SK-N-SH (cell line): ENCODE measurements at regions not wholly inside any gene's neighbourhood (a gene's known extent, or its start where the extent isn't known, plus 50 kb on each side); places are given as distances from the start of the nearest gene placed in this dataset.

Experiments used
- CTCF ChIA-PET: fragments of 300-600, 350-600 bp; formaldehyde crosslinking; extraction: SDS; loops from one replicate; lab custom pipeline; 2021; lab: Yijun Ruan, JAX
- POLR2A ChIA-PET: fragments of 350-600 bp; sonication (Branson Sonifier 250); formaldehyde crosslinking; extraction: SDS; loops from one replicate; lab custom pipeline; 2020; ENCODE audit warnings: antibody characterized with exemption, inconsistent platforms; lab: Yijun Ruan, JAX
- DNase-seq: peaks from one replicate; pipeline ENCODE4 v3.0.0; 2012
- H2AFZ ChIP-seq: fragments of 200-600 bp; sonication (generic); 2 replicates; pipeline ENCODE4 v1.8.1; 2016; ENCODE audit warnings: antibody characterized with exemption, mild to moderate bottlenecking, low read depth
- H3F3A ChIP-seq: fragments of 200-600 bp; sonication (generic); replicated peaks from 2 replicates; pipeline ENCODE3; 2016; ENCODE audit warnings: antibody characterized with exemption, mild to moderate bottlenecking; ENCODE audit not compliant: insufficient read depth
- H3K27ac ChIP-seq, 2 experiments: fragments of 200-500 bp in 1 of 2; fragments of 200-600 bp in 1 of 2; sonication (Bioruptor generic) in 1 of 2; sonication (generic), shearing (Covaris generic) in 1 of 2; 2 replicates each; pipeline versions ENCODE4 v1.5.1 to v1.6.1; 2014 to 2016; ENCODE audit warnings: low read depth in 2 of 2, inconsistent platforms in 1 of 2, low read length in 1 of 2, mild to moderate bottlenecking in 1 of 2, mixed read lengths in 1 of 2
- H3K27me3 ChIP-seq: fragments of 200-600 bp; sonication (generic), shearing (Covaris generic); 2 replicates; pipeline ENCODE4 v1.6.1; 2016; ENCODE audit warnings: mixed run types; ENCODE audit not compliant: insufficient read depth
- H3K36me3 ChIP-seq, 2 experiments: fragments of 200-500 bp in 1 of 2; fragments of 200-600 bp in 1 of 2; sonication (Bioruptor generic) in 1 of 2; sonication (generic) in 1 of 2; replicated peaks in 1 of 2; 2 replicates each; pipeline versions ENCODE3 to v1.5.1; 2014 to 2016; ENCODE audit warnings: low read length in 1 of 2, mild to moderate bottlenecking in 1 of 2; ENCODE audit not compliant: insufficient read depth in 2 of 2, control insufficient read depth in 1 of 2
- H3K4me1 ChIP-seq, 2 experiments: fragments of 200-500 bp in 1 of 2; fragments of 200-600 bp in 1 of 2; sonication (Bioruptor generic) in 1 of 2; sonication (generic), shearing (Covaris generic) in 1 of 2; 2 replicates each; pipeline versions ENCODE4 v1.5.1 to v1.6.1; 2014 to 2016; ENCODE audit warnings: low read depth in 1 of 2, low read length in 1 of 2, mixed run types in 1 of 2; ENCODE audit not compliant: insufficient read depth in 2 of 2, control insufficient read depth in 1 of 2
- H3K4me2 ChIP-seq: fragments of 200-600 bp; sonication (generic), shearing (Covaris generic); 2 replicates; pipeline ENCODE4 v1.6.1; 2017; ENCODE audit warnings: mixed run types
- H3K4me3 ChIP-seq, 2 experiments: fragments of 200-500 bp in 1 of 2; fragments of 200-600 bp in 1 of 2; sonication (Bioruptor generic) in 1 of 2; sonication (generic), shearing (Covaris generic) in 1 of 2; 2 replicates each; pipeline versions ENCODE4 v1.5.1 to v1.8.1; 2014 to 2016; ENCODE audit warnings: low read depth in 2 of 2, inconsistent platforms in 1 of 2, low read length in 1 of 2, mild to moderate bottlenecking in 1 of 2, mixed read lengths in 1 of 2, moderate library complexity in 1 of 2
- H3K79me2 ChIP-seq: fragments of 200-600 bp; sonication (generic); 2 replicates; pipeline ENCODE4 v1.8.1; 2017; ENCODE audit warnings: mild to moderate bottlenecking; ENCODE audit not compliant: insufficient read depth
- H3K9ac ChIP-seq: fragments of 200-600 bp; sonication (generic); 2 replicates; pipeline ENCODE4 v1.6.1; 2017; ENCODE audit warnings: mixed run types
- H3K9me2 ChIP-seq: fragments of 200-600 bp; sonication (generic); 2 replicates; pipeline ENCODE4 v1.6.1; 2017; ENCODE audit warnings: mixed run types
- H3K9me3 ChIP-seq: fragments of 200-600 bp; sonication (generic); 2 replicates; pipeline ENCODE4 v1.6.1; 2017; ENCODE audit warnings: mixed run types, mild to moderate bottlenecking, moderate library complexity
- H4K20me1 ChIP-seq: fragments of 200-600 bp; sonication (generic); 2 replicates; pipeline ENCODE4 v1.6.1; 2017; ENCODE audit warnings: mild to moderate bottlenecking, mixed run types; ENCODE audit not compliant: insufficient read depth
- CHD2 ChIP-seq: fragments of 150-350 bp; IDR thresholded peaks from 2 replicates; pipeline ENCODE4 v1.6.1; 2018; ENCODE audit warnings: low read length; ENCODE audit not compliant: partially characterized antibody
- EP300 ChIP-seq, 2 experiments: IDR thresholded peaks; 2 replicates each; pipeline versions ENCODE4 v1.4.0 to v1.6.1; 2012; ENCODE audit warnings: borderline replicate concordance in 1 of 2, low read depth in 1 of 2, low read length in 1 of 2
- FOXM1 ChIP-seq: IDR thresholded peaks from 2 replicates; pipeline ENCODE4 v1.4.0; 2012; ENCODE audit warnings: low read depth, mild to moderate bottlenecking
- GATA2 ChIP-seq: sonication (generic); formaldehyde crosslinking; IDR thresholded peaks from 2 replicates; pipeline ENCODE4 v1.5.0; 2020; ENCODE audit warnings: mild to moderate bottlenecking, missing genetic modification reagents
- MEF2A ChIP-seq: IDR thresholded peaks from 2 replicates; pipeline ENCODE4 v1.4.0; 2012; ENCODE audit warnings: low read depth, borderline replicate concordance
- MXI1 ChIP-seq: IDR thresholded peaks from 2 replicates; pipeline ENCODE4 v1.6.1; 2012; ENCODE audit warnings: mild to moderate bottlenecking, low read depth, low read length, improper control_type of control experiment
- NFIC ChIP-seq: IDR thresholded peaks from 2 replicates; pipeline ENCODE4 v1.4.0; 2012; ENCODE audit warnings: borderline replicate concordance
- NRF1 ChIP-seq: IDR thresholded peaks from 2 replicates; pipeline ENCODE4 v1.6.1; 2012; ENCODE audit warnings: low read depth, mild to moderate bottlenecking, low read length
- RCOR1 ChIP-seq: fragments of 150-350 bp; IDR thresholded peaks from 2 replicates; pipeline ENCODE4 v1.6.1; 2017; ENCODE audit warnings: antibody characterized with exemption, low read length
- SMC3 ChIP-seq: IDR thresholded peaks from 2 replicates; pipeline ENCODE4 v1.6.1; 2012; ENCODE audit warnings: low read depth, low read length, improper control_type of control experiment
- TAF1 ChIP-seq: IDR thresholded peaks from 2 replicates; pipeline ENCODE4 v1.6.1; 2012; ENCODE audit warnings: low read depth, mild to moderate bottlenecking, low read length, moderate library complexity, borderline replicate concordance
- TCF12 ChIP-seq: IDR thresholded peaks from 2 replicates; pipeline ENCODE4 v1.4.0; 2012
- TEAD4 ChIP-seq: IDR thresholded peaks from 2 replicates; pipeline ENCODE4 v1.4.0; 2012; ENCODE audit warnings: mild to moderate bottlenecking, borderline replicate concordance; ENCODE audit not compliant: insufficient read depth
- USF1 ChIP-seq: IDR thresholded peaks from 2 replicates; pipeline ENCODE4 v1.4.0; 2012; ENCODE audit warnings: low read depth, borderline replicate concordance
- WGBS: methylation state at CpG from one replicate; pipeline ENCODE4 v1.1.6; 2017; ENCODE audit warnings: low lambda C conversion rate; 5-methylcytosine and 5-hydroxymethylcytosine counted together

- H2AFZ ChIP-seq, result peak overlapping the region; percentile 96; the same call in 1 of the 2 replicates
- TF ChIP-seq USF1, result no peak
- no peak for TF ChIP-seq NRF1
- no peak for TF ChIP-seq FOXM1
- CTCF ChIA-PET, result interaction anchor here (1.1 kb wide), 1 partner anchor 8 kb away, joined by 3 read pairs; no protein-coding TSS in a partner anchor
Observed at GRCh38 chr9:107547303-107547702, 57.7 kb upstream of the KLF4 start.

GRCh38 chr9:107546859-107547258 lies 57.3 kb upstream of the KLF4 start:
- no peaks in the 10 kb centered on the region for H3K9me3 ChIP-seq
- H4K20me1 ChIP-seq, result no peaks in the 10 kb centered on the region
- POLR2A ChIA-PET, result no interaction called here
- peaks cover 0 to 14% of the 10 kb centered on the region in 2 experiments; a peak in 2 of 4 replicates for H3K4me1 ChIP-seq
- no peak overlapping the region for H3K27ac ChIP-seq
- no peaks in the 10 kb centered on the region for H3K79me2 ChIP-seq
- H3K36me3 ChIP-seq, result no peaks in the 10 kb centered on the region
- H3F3A ChIP-seq, result peaks cover 6% of the 10 kb centered on the region
- H3K9ac ChIP-seq, result no peak overlapping the region
- no peak overlapping the region for H2AFZ ChIP-seq
- CTCF ChIA-PET, result interaction anchor here (1.1 kb wide), 1 partner anchor 9 kb away, joined by 3 read pairs; no protein-coding TSS in a partner anchor
- no peaks in the 10 kb centered on the region for H3K9me2 ChIP-seq
- H3K4me3 ChIP-seq, result no peak overlapping the region
- no peak for DNase-seq
- TF ChIP-seq NFIC, result no peak
- TF ChIP-seq CHD2, result no peak
- TF ChIP-seq GATA2 (CRISPR knock-in tag), result no peak
- no peaks in the 10 kb centered on the region for H3K27me3 ChIP-seq
- no peak overlapping the region for H3K4me2 ChIP-seq

More at GRCh38 chr9:107547303-107547702, 57.7 kb upstream of the KLF4 start:
- no peak overlapping the region for H3K9ac ChIP-seq
- H3F3A ChIP-seq, result peaks cover 6% of the 10 kb centered on the region
- POLR2A ChIA-PET, result no interaction called here
- no peaks in the 10 kb centered on the region for H3K79me2 ChIP-seq
- no peak overlapping the region for H3K4me3 ChIP-seq
- peaks cover 0 to 14% of the 10 kb centered on the region in 2 experiments; a peak in 2 of 4 replicates for H3K4me1 ChIP-seq
- no peaks in the 10 kb centered on the region for H4K20me1 ChIP-seq
- H3K4me2 ChIP-seq, result 0 out of 2 replicates have a peak overlapping the region, but pooled peaks have one; percentile 70
- no peaks in the 10 kb centered on the region for H3K9me3 ChIP-seq
- DNase-seq, result no peak
- no peaks in the 10 kb centered on the region for H3K9me2 ChIP-seq
- 86% methylated on average over 2 of the region's 2 CpGs for WGBS
- H3K27me3 ChIP-seq, result no peaks in the 10 kb centered on the region
- no peaks in the 10 kb centered on the region for H3K36me3 ChIP-seq
- peak overlapping the region in 1 of 2 experiments; percentile 92; a peak in 1 of 4 replicates for H3K27ac ChIP-seq

GRCh38 chr9:107545036-107545435 lies 55.5 kb upstream of the KLF4 start:
- no peak for DNase-seq
- H3K9me2 ChIP-seq, result no peaks in the 10 kb centered on the region
- H2AFZ ChIP-seq, result no peak overlapping the region
- TF ChIP-seq EP300 (IDR thresholded peaks at IDR 0.05; ENCODE audit: borderline replicate concordance in 1 of 2, low read depth in 1 of 2, low read length in 1 of 2), result no peak
- no peak for TF ChIP-seq TCF12
- TF ChIP-seq TAF1, result no peak
- no peak for TF ChIP-seq TEAD4
- TF ChIP-seq CHD2, result no peak
- no peak for TF ChIP-seq FOXM1
- no peak for TF ChIP-seq MXI1
- no peak for TF ChIP-seq USF1
- TF ChIP-seq RCOR1, result no peak
- TF ChIP-seq NFIC, result no peak
- no peak for TF ChIP-seq MEF2A
- no peak for TF ChIP-seq SMC3
- TF ChIP-seq, all 33 proteins: peak for 0
- Histone ChIP-seq H3K27ac (no peak overlapping the region), H3K27me3 (no peaks in the 10 kb centered on the region), H3K4me1 (peaks cover 0 to 14% of the 10 kb centered on the region in 2 experiments; a peak in 2 of 4 replicates), H3K79me2 (no peaks in the 10 kb centered on the region), H3K4me2 (no peak overlapping the region), H3K9me3 (no peaks in the 10 kb centered on the region), H3K9ac (no peak overlapping the region), H4K20me1 (no peaks in the 10 kb centered on the region), H3K4me3 (no peak overlapping the region), H3F3A (peaks cover 6% of the 10 kb centered on the region), H3K36me3 (no peaks in the 10 kb centered on the region)
- ChIA-PET POLR2A (no interaction called here), CTCF (no interaction called here)
- 44% methylated on average over 3 of the region's 3 CpGs for WGBS
